Heart left ventricle (tissue), 16 donors: ENCODE measurements at regions not wholly inside any gene's neighbourhood (a gene's known extent, or its start where the extent isn't known, plus 50 kb on each side); places are given as distances from the start of the nearest gene placed in this dataset.
A peak's percentile ranks its signal among the peaks of the same experiment; 100 is the strongest.

Experiments
- ATAC-seq, 4 donors: fragments of 200-7000 bp; cut with Tn5 transposase; one replicate each; pipeline ENCODE4 v1.9.1; 2020 to 2022; ENCODE audit warnings: moderate library complexity in 4 of 4, mild to moderate bottlenecking in 3 of 4, moderate number of reproducible peaks in 1 of 4
- DNase-seq, 5 donors: peaks; one replicate each; pipeline ENCODE4 v3.0.0-alpha.2; 2020
- H3K27ac ChIP-seq, 12 donors: fragments of 200-600 bp; sonication (generic) in 4 of 12; one replicate each; pipeline versions ENCODE4 v1.5.0 to v1.8.0; 2016 to 2022; ENCODE audit warnings: mild to moderate bottlenecking in 2 of 12
- H3K27me3 ChIP-seq, 9 donors: fragments of 200-600 bp; sonication (generic) in 2 of 9; one replicate each; pipeline versions ENCODE4 v1.5.1 to v1.8.0; 2016 to 2022; ENCODE audit warnings: mild to moderate bottlenecking in 3 of 9
- H3K36me3 ChIP-seq, 9 donors: fragments of 200-600 bp; sonication (generic) in 2 of 9; one replicate each; pipeline versions ENCODE4 v1.5.0 to v1.8.0; 2018 to 2022; ENCODE audit warnings: mild to moderate bottlenecking in 2 of 9
- H3K4me1 ChIP-seq, 12 donors: fragments of 200-600 bp; sonication (generic) in 4 of 12; one replicate each; pipeline versions ENCODE4 v1.5.0 to v1.8.0; 2016 to 2022; ENCODE audit warnings: mild to moderate bottlenecking in 3 of 12
- H3K4me3 ChIP-seq, 12 donors: fragments of 200-600 bp; sonication (generic) in 4 of 12; one replicate each; pipeline versions ENCODE4 v1.5.0 to v1.8.0; 2017 to 2022; ENCODE audit warnings: mild to moderate bottlenecking in 9 of 12, moderate library complexity in 4 of 12
- H3K9me3 ChIP-seq, 12 donors: fragments of 200-600 bp; sonication (generic) in 4 of 12; one replicate each; pipeline versions ENCODE4 v1.5.0 to v1.8.0; 2016 to 2022; ENCODE audit warnings: mild to moderate bottlenecking in 1 of 12
- POLR2A ChIP-seq, 2 donors: fragments of 450-650 bp; IDR thresholded peaks; one replicate each; pipeline ENCODE4 v1.6.1; 2017; ENCODE audit warnings: antibody characterized with exemption in 2 of 2, mild to moderate bottlenecking in 2 of 2, moderate library complexity in 2 of 2
- WGBS, 4 donors: extraction: QIAGEN DNeasy Blood & Tissue Kit in 2 of 4; methylation state at CpG; one replicate each; pipeline versions ENCODE4 v1.1.5 to v1.1.7; 2013 to 2018; 5-methylcytosine and 5-hydroxymethylcytosine counted together
- intact Hi-C, 10 donors: fragments of 100-400 bp; cut with DNase I; formaldehyde crosslinking; loops; one replicate each; pipeline versions ENCODE4 v1.11.1 to v1.14.2; 2022
- TF ChIP-seq, protein P1 (sequence below), 12 donors: fragments of 200-600 bp; sonication (generic) in 4 of 12; IDR thresholded peaks; one replicate each; pipeline versions ENCODE4 v1.5.0 to v1.8.0; 2018 to 2022; ENCODE audit warnings: antibody characterized with exemption in 12 of 12, mild to moderate bottlenecking in 5 of 12
- donor health status: ischemic (EF 13 %, LVEDD 7.1; RV severe dilation, severe dysfunction).
- donor health status: healthy with polysubstance abuse.
- donor health status: DM: no; HTN: yes; CAD: no.
- donor health status: DM: no; HTN: no; CAD: no.
- donor health status: ischemic (EF 25% LVEDD 6.9; RV normal size, moderate dysfunction).
- donor health status: ischemic (EF 25% LVEDD 5.7; RV mildly dilated, moderate dysfunction).
- donor health status: healthy.
- donor health status: DM: yes; HTN: yes; CAD: no.
- donor health status: ischemic (EF 35%, LVEDD 5.7; RV mildly dilated, moderate dysfunction).
- donor health status: nonischemic (EF 11% LVEDD 7.7; RV severe dilation, severe dysfunction).
- donor health status: DM: yes; HTN: yes; CAD: no.
- donor health status: PGD.
- donor health status: ischemic (EF 29% LVEDD 5.4; RV normal size, mild dysfunction).
- donor health status: nonischemic (EF 23%, LVEDD 6.1; RV moderate dilation, normal function).

DNA sequence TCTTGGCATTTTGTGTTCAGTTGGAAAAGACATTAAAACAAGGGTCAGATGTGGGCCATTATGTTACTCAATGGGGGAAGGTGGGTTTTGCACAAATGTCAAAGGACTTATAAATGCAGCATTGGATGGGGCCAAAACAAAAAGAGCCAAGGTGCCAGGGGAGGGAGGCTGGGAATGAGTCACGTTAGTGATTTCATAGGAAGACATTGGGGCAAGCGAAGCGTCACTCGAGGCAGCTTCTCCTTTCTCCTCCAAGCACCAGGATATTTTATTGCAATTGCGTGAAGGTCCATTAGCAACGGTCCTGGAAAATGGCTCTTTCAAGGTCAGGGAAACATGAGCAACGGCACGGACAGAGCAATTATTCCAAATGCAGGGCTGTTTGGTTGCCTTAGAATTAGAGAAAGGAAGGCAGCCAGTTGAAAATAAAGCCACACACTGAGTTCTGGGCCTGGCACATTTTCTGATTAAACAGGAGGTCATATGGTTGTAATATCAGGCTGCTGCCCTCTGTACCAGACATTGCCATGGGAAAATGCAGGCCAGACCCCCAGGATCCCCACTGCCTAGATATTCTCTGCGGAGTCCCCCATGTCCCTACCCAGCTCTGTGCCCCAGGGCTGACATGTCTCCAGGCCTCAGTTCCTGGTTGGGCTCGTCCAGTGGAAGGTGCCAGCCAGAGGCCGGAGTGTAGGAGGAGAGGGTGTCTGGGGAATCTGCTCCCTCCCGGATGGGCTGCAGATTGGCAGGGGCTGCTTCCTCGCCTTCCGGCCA is 63.3 kb upstream of the NANOS1 start:
- TF ChIP-seq, protein P1, sequence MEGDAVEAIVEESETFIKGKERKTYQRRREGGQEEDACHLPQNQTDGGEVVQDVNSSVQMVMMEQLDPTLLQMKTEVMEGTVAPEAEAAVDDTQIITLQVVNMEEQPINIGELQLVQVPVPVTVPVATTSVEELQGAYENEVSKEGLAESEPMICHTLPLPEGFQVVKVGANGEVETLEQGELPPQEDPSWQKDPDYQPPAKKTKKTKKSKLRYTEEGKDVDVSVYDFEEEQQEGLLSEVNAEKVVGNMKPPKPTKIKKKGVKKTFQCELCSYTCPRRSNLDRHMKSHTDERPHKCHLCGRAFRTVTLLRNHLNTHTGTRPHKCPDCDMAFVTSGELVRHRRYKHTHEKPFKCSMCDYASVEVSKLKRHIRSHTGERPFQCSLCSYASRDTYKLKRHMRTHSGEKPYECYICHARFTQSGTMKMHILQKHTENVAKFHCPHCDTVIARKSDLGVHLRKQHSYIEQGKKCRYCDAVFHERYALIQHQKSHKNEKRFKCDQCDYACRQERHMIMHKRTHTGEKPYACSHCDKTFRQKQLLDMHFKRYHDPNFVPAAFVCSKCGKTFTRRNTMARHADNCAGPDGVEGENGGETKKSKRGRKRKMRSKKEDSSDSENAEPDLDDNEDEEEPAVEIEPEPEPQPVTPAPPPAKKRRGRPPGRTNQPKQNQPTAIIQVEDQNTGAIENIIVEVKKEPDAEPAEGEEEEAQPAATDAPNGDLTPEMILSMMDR (IDR thresholded peaks at IDR 0.05), result no peak
- no peak for TF ChIP-seq POLR2A (IDR thresholded peaks at IDR 0.05)
- ATAC-seq, result peak; percentile 61 to 78 (median 70)
- intact Hi-C loops, result loop anchor here in 4 of 10 donors (5.0 kb wide), 2 partner anchors 56 to 61 kb away; partner anchors contain the start of gene NANOS1 (in 3 of the 4)
- H3K27ac ChIP-seq, result peak overlapping the region in 8 of 12 donors; percentile 31 to 71 (median 58)
- H3K27me3 ChIP-seq, result no peaks in the 10 kb centered on the region
- peak in 4 of 5 donors; percentile 35 to 58 (median 44) for DNase-seq
- no peak overlapping the region for H3K4me3 ChIP-seq
- no peaks in the 10 kb centered on the region for H3K36me3 ChIP-seq
- H3K9me3 ChIP-seq, result peaks cover 0 to 5% (median 0%) of the 10 kb centered on the region in 12 donors
- WGBS, 4 donors, result 59 to 75% (median 62%) methylated on average over 11 to 14 of the region's 14 CpGs
- peaks cover 0 to 26% (median 0%) of the 10 kb centered on the region in 12 donors for H3K4me1 ChIP-seq

DNA sequence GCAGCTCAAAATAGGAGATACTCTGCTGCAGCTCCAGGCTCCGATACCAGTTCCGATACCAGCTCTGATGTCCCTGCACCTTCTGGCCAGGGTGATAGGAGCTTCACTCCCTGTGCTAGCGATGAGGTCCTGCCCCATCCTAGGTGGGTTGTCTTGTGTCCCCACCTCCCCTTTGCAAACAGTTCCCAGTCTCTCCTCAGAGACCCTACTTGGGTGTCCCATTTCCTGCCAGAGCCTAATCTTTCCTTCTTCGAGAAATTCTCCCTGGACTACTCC is 62.7 kb upstream of the NANOS1 start:
- no peak overlapping the region for H3K4me3 ChIP-seq
- H3K9me3 ChIP-seq, result peaks cover 0 to 5% (median 0%) of the 10 kb centered on the region in 12 donors
- ATAC-seq, result no peak
- H3K36me3 ChIP-seq, result no peaks in the 10 kb centered on the region
- TF ChIP-seq, protein P1 (IDR thresholded peaks at IDR 0.05), result no peak
- TF ChIP-seq POLR2A (IDR thresholded peaks at IDR 0.05), result no peak
- intact Hi-C loops, result loop anchor here in 4 of 10 donors (5.0 kb wide), 2 partner anchors 56 to 61 kb away; partner anchors contain the start of gene NANOS1 (in 3 of the 4)
- peak overlapping the region in 8 of 12 donors; percentile 31 to 71 (median 58) for H3K27ac ChIP-seq
- H3K27me3 ChIP-seq, result no peaks in the 10 kb centered on the region
- WGBS, 4 donors, result 39 to 57% (median 47%) methylated on average over 1 to 4 of the region's 4 CpGs
- peaks cover 0 to 26% (median 0%) of the 10 kb centered on the region in 12 donors for H3K4me1 ChIP-seq
- no peak for DNase-seq

DNA sequence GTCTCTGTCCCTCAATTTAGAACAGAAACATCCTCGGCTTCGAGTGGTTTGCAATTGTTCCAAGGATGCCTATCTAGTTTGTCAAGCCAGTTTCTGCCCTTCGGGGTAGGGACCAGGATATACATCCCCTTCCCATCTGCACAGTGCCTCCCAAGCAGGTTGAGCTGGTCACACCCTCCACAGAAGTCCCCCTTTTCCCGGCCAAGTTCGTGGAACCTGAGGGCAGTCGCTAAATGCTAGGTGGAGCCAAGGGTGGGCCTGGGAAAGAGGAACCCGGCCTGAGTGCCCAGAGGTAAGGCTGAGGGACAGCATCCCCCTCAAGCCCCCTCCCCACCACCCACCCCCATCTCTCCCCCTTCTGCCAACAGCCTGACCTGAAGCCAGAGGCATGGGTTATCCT is 62.4 kb upstream of the NANOS1 start:
- ATAC-seq (no peak), DNase-seq (no peak)
- intact Hi-C loops, result loop anchor here in 4 of 10 donors (5.0 kb wide), 2 partner anchors 55 to 60 kb away; partner anchors contain the start of gene NANOS1 (in 3 of the 4)
- no peak for TF ChIP-seq POLR2A (IDR thresholded peaks at IDR 0.05)
- TF ChIP-seq, protein P1 (IDR thresholded peaks at IDR 0.05), result no peak
- Histone ChIP-seq H3K27me3 (no peaks in the 10 kb centered on the region), H3K36me3 (no peaks in the 10 kb centered on the region), H3K4me3 (no peak overlapping the region), H3K27ac (peak overlapping the region in 1 of 12 donors; percentile 53), H3K9me3 (peaks cover 0 to 5% (median 0%) of the 10 kb centered on the region in 12 donors), H3K4me1 (peaks cover 0 to 26% (median 0%) of the 10 kb centered on the region in 12 donors)
- 65 to 74% (median 70%) methylated on average over 7 of the region's 7 CpGs for whole genome bisulfite sequencing, 4 donors

DNA sequence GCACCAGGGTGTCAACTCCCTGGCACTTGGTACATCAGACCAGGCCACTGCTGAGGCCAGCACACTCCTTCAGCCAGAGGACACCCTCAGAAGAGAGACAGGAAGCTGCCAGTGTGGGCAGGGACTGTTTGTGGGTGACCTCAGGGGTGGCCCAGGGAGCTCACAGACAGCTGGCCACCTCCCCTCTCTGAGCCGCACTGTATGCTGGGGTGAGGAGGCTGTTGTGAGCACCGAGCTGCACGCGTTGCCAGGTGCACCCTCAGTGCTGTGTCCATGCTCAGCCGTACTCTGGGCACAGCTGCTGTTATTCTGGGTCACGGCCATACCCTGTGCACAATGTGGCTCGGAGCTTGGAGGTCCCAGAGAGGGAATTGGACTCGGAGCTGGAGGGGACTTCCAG is 61.5 kb upstream of the NANOS1 start:
- no peak overlapping the region for H3K4me3 ChIP-seq
- ATAC-seq, result peak; percentile 49 to 73 (median 58)
- intact Hi-C loops, result loop anchor here in 4 of 10 donors (5.0 kb wide), 2 partner anchors 54 to 59 kb away; partner anchors contain the start of gene NANOS1 (in 3 of the 4)
- H3K27me3 ChIP-seq, result no peaks in the 10 kb centered on the region
- H3K27ac ChIP-seq, result no peak overlapping the region
- no peak for DNase-seq
- WGBS, 4 donors, result 50 to 77% (median 65%) methylated on average over 8 of the region's 8 CpGs
- H3K36me3 ChIP-seq, result no peaks in the 10 kb centered on the region
- TF ChIP-seq POLR2A (IDR thresholded peaks at IDR 0.05), result no peak
- TF ChIP-seq, protein P1 (IDR thresholded peaks at IDR 0.05), result no peak
- peaks cover 0 to 26% (median 0%) of the 10 kb centered on the region in 12 donors for H3K4me1 ChIP-seq
- peaks cover 0 to 5% (median 0%) of the 10 kb centered on the region in 12 donors for H3K9me3 ChIP-seq
